Stimulated activated CD8-positive, alpha-beta memory T cell treated with anti-CD3 and anti-CD28 coated beads, Interleukin-7, amount 100 ng/mL, for 48 hours (primary cell): ENCODE measurements at regions not wholly inside any gene's neighbourhood (a gene's known extent, or its start where the extent isn't known, plus 50 kb on each side); places are given as distances from the start of the nearest gene placed in this dataset.
"Not testable (repeated sequence)": the region's sequence is repeated elsewhere in the genome, so short reads cannot be mapped to it uniquely, and the experiment has no call there.

Experiments used
- DNase-seq, 2 donors: peaks; one replicate each; pipeline ENCODE4 v3.0.0-alpha.2; 2020; ENCODE audit warnings: low read depth in 1 of 2; ENCODE audit errors: extremely low read depth in 1 of 2

DNA sequence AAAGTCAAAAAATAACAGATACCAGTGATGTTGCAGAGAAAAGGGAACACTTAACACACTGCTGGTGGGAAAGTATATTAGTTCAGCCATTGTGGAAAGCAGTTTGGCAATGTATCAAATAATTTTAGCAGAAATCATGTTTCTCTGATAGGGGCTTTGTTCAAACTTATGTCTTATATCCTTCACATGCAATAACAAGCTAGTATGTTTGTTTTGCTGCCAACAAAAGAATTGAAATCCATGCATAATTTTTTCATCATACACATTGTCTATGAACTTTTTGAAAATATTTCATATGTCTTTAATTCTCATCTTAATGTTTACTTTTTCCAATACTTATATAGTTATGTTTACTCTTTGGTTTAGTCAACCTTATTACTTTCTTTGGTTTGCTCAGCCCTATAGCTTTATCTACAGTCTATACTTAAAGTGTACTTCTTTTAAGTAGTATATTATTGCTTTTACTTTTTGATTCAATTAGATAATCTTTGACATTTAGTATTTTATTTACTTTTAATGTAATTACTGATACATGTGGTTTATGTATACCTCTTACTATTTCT, 639.6 kb upstream of the CBLB start:
- DNase-seq, result no peak

GRCh38 chr3:106510206-106510605, 641.4 kb upstream of the CBLB start:
- DNase-seq, result no peak

DNA sequence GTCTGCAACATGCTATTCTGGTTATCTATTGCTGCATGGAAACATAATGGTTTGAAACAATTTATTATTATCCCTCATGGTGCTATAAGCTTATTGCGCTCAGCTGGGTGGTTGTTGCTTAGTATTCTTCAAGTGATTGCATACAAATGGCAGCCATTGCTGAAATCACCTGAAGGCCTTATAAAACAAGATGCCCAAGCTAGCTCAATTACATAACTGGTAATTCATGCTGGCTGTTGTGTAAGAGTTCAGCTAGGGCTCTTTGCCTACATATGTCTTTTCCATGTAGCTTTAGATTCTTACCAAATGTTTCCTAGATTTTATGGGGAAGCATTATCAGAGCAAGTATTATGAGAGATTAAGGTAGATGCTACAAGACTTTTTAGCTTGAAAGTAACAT, 644.0 kb upstream of the CBLB start:
- DNase-seq, result no peak

- DNase-seq, result no peak
Measured at GRCh38 chr3:106514431-106514830, 645.6 kb upstream of the CBLB start.

- no peak for DNase-seq
Measured at GRCh38 chr3:106518516-106518915, 649.7 kb upstream of the CBLB start.

- DNase-seq, result no peak
Measured at GRCh38 chr3:106522397-106522796, 653.6 kb upstream of the CBLB start.

GRCh38 chr3:106528932-106529331, 660.1 kb upstream of the CBLB start:
- DNase-seq, result no peak

GRCh38 chr3:106529738-106530137, 660.9 kb upstream of the CBLB start:
- no peak for DNase-seq

- no peak for DNase-seq
Measured at GRCh38 chr3:106530367-106530766, 661.6 kb upstream of the CBLB start.

- DNase-seq, result not testable (repeated sequence)
Measured at GRCh38 chr3:106531771-106532329, 663.0 kb upstream of the CBLB start.

GRCh38 chr3:106533093-106533787, 664.4 kb upstream of the CBLB start:
- DNase-seq, result no peak

- no peak for DNase-seq
Measured at GRCh38 chr3:106533788-106534160, 665.0 kb upstream of the CBLB start.

GRCh38 chr3:106534206-106534605, 665.4 kb upstream of the CBLB start:
- DNase-seq, result peak; percentile 47 to 49

GRCh38 chr3:106540743-106541142, 671.9 kb upstream of the CBLB start:
- DNase-seq, result no peak

DNA sequence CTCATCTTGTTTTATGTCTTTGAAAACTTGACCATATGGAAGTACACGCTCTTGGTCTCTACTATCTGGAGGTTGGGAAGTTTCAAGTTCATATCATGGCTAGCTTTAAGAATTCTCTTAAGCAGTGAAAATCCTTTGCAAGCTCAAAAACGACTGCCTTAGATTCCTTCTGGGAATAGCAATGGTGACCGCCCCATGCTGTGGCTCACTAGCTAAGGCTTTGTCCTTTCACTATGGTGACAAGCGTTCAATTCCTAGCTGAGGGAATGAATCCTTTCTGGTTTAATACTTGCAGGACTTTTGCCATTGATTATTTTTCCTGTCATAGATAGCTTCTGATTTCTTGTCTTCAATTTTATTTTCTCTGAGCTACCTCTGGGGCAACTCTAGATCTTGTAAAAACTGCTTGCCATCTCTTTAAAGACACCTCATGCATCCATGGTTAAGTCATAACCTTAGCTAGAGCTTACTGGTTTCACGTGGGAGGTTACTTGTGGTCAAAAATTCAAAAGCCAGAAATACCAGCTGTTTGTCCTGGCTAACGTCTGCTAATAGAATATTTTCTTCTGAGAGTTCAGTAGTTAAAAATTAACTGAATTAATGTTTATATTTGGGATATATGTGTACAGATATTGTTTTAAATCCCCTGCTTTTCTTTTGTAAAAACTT, 673.4 kb upstream of the CBLB start:
- no peak for DNase-seq

GRCh38 chr3:106552351-106553043, 683.7 kb upstream of the CBLB start:
- DNase-seq, result no peak

- DNase-seq, result no peak
Measured at GRCh38 chr3:106560451-106560966, 691.7 kb upstream of the CBLB start.

DNA sequence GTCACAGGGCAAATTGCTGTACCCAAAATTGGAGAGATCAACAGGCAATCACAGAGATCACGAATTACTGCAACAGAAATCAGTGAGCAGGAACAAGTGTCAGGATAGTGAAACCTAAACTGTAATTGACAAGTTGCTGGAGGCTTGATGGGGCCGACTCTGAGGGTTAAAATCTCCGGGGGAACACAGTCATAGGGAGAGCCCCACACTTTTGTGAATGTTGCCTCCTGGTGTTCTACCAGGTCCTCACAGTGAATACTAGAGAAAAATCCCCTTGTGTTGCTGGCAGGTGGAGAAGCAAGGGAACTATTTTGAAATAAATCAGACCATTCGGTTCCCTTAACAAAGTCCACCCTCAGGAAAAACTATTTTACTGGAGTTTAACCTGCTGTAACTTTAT, 697.5 kb upstream of the CBLB start:
- DNase-seq, result no peak

DNA sequence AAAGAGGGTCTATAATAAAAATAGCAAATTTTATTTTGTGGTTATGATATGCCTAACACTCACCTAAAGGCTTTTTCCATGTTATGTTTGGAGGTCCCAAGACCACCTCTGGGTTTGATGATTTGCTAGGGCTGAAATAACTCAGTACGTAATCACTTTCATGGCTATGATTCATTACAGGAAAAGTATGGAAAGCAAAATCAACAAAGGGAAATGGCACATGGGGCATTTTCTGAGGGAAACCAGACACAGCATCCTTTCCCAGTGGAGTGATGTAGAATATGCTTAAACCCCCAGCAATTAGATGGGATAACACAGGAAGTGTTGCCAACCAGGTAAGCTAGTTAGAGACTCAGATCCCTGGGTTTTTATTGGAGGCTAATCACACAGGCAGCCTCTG, 701.6 kb upstream of the CBLB start:
- DNase-seq, result no peak

GRCh38 chr3:106573605-106574004, 704.8 kb upstream of the CBLB start:
- DNase-seq, result no peak

DNA sequence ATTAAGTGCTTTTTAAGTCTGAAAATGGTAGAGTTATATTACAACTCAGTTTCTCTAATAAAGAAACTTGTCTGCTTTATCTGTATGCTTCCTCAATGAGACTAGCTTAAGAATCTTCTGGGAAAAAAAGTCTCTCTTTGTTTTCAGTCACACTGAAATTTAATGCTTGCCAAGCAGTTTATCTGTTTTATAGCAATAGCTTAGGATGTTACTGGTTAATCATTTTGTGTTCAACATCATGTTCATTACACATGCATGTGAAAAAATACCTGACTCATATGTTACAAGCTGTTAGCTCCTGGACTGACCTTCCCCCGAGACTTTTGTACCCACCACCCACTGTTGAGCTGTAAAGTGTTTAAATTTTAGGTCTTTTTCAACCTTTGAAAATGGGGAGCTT, 706.2 kb upstream of the CBLB start:
- no peak for DNase-seq
